H9 (cell line): ENCODE measurements at regions not wholly inside any gene's neighbourhood (a gene's known extent, or its start where the extent isn't known, plus 50 kb on each side); places are given as distances from the start of the nearest gene placed in this dataset.

Source experiments
- DNase-seq: peaks from one replicate; pipeline ENCODE4 v3.0.0-alpha.2; 2017
- H2AFZ ChIP-seq: one replicate; pipeline ENCODE4 v1.6.1; 2013; ENCODE audit warnings: mild to moderate bottlenecking, low read length, control low read depth, moderate library complexity
- H2AK5ac ChIP-seq: 2 replicates; pipeline ENCODE4 v1.6.1; 2013; ENCODE audit warnings: low read length, control low read depth, mixed read lengths; ENCODE audit not compliant: insufficient read length
- H2BK120ac ChIP-seq: one replicate; pipeline ENCODE4 v1.6.1; 2013; ENCODE audit warnings: low read depth, mild to moderate bottlenecking, low read length, control low read depth, inconsistent platforms; ENCODE audit not compliant: poor library complexity, severe bottlenecking
- H2BK12ac ChIP-seq: 2 replicates; pipeline ENCODE4 v1.6.1; 2013; ENCODE audit warnings: low read length, control low read depth, mixed read lengths, low read depth; ENCODE audit not compliant: insufficient read length
- H2BK15ac ChIP-seq: 2 replicates; pipeline ENCODE4 v1.6.1; 2013; ENCODE audit warnings: low read depth, low read length, control low read depth
- H2BK20ac ChIP-seq: one replicate; pipeline ENCODE4 v1.6.1; 2013; ENCODE audit warnings: low read depth, mild to moderate bottlenecking, low read length, control low read depth, inconsistent platforms; ENCODE audit not compliant: poor library complexity, severe bottlenecking
- H2BK5ac ChIP-seq: 2 replicates; pipeline ENCODE4 v1.6.1; 2013; ENCODE audit warnings: low read length, control low read depth, mixed read lengths; ENCODE audit not compliant: insufficient read length
- H3K14ac ChIP-seq: 2 replicates; pipeline ENCODE4 v1.6.1; 2013; ENCODE audit warnings: low read length, control low read depth; ENCODE audit not compliant: insufficient read depth
- H3K18ac ChIP-seq: 2 replicates; pipeline ENCODE4 v1.6.1; 2013; ENCODE audit warnings: low read depth, mild to moderate bottlenecking, mixed read lengths, low read length, control low read depth; ENCODE audit not compliant: insufficient read length
- H3K23ac ChIP-seq: 2 replicates; pipeline ENCODE4 v1.6.1; 2013; ENCODE audit warnings: low read length, control low read depth, mixed read lengths, low read depth; ENCODE audit not compliant: insufficient read length
- H3K23me2 ChIP-seq: 2 replicates; pipeline ENCODE4 v1.6.1; 2013; ENCODE audit warnings: low read depth, mild to moderate bottlenecking, mixed read lengths, low read length, control low read depth; ENCODE audit not compliant: insufficient read length, poor library complexity, severe bottlenecking
- H3K27ac ChIP-seq: 2 replicates; pipeline ENCODE4 v1.5.1; 2013; ENCODE audit warnings: low read length, control low read depth, mixed read lengths, low read depth; ENCODE audit not compliant: insufficient read length
- H3K27me3 ChIP-seq: 2 replicates; pipeline ENCODE4 v1.6.1; 2013; ENCODE audit warnings: low read length, control low read depth, inconsistent platforms; ENCODE audit not compliant: insufficient read depth
- H3K4ac ChIP-seq: 2 replicates; pipeline ENCODE4 v1.6.1; 2013; ENCODE audit warnings: low read depth, mild to moderate bottlenecking, control low read depth, inconsistent platforms, low read length, moderate library complexity
- H3K4me1 ChIP-seq: 2 replicates; pipeline ENCODE4 v1.6.1; 2013; ENCODE audit warnings: low read length, control low read depth, inconsistent platforms; ENCODE audit not compliant: insufficient read depth
- H3K4me2 ChIP-seq: 2 replicates; pipeline ENCODE4 v1.6.1; 2013; ENCODE audit warnings: low read length, control low read depth, mixed read lengths; ENCODE audit not compliant: insufficient read length, insufficient read depth
- H3K56ac ChIP-seq: 2 replicates; pipeline ENCODE4 v1.6.1; 2013; ENCODE audit warnings: low read depth, mild to moderate bottlenecking, mixed read lengths, low read length, control low read depth; ENCODE audit not compliant: insufficient read length
- H3K79me1 ChIP-seq: 2 replicates; pipeline ENCODE4 v1.6.1; 2013; ENCODE audit warnings: low read depth, mild to moderate bottlenecking, moderate library complexity, low read length, control low read depth, inconsistent platforms; ENCODE audit not compliant: insufficient read depth, poor library complexity, severe bottlenecking
- H3K79me2 ChIP-seq: 2 replicates; pipeline ENCODE4 v1.6.1; 2013; ENCODE audit warnings: low read length, control low read depth, inconsistent platforms; ENCODE audit not compliant: insufficient read depth
- H3K9ac ChIP-seq: 2 replicates; pipeline ENCODE4 v1.6.1; 2013; ENCODE audit warnings: low read length, control low read depth, mixed read lengths; ENCODE audit not compliant: insufficient read length; ENCODE audit errors: extremely low read depth
- H3K9me3 ChIP-seq: one replicate; pipeline ENCODE4 v1.6.1; 2013; ENCODE audit warnings: low read depth, low read length, inconsistent platforms; ENCODE audit not compliant: control insufficient read depth
- H3T11ph ChIP-seq: one replicate; pipeline ENCODE4 v1.6.1; 2013; ENCODE audit warnings: mild to moderate bottlenecking, low read length, control low read depth, inconsistent platforms
- H4K20me1 ChIP-seq: one replicate; pipeline ENCODE4 v1.6.1; 2013; ENCODE audit not compliant: control insufficient read depth, insufficient read length, insufficient read depth
- H4K5ac ChIP-seq: 2 replicates; pipeline ENCODE4 v1.6.1; 2013; ENCODE audit warnings: low read depth, mild to moderate bottlenecking, mixed read lengths, low read length, control low read depth; ENCODE audit not compliant: insufficient read length
- H4K8ac ChIP-seq: replicated peaks from 2 replicates; pipeline ENCODE4 v1.6.1; 2013; ENCODE audit warnings: low read length, control low read depth, mixed read lengths, low read depth; ENCODE audit not compliant: insufficient read length
- H4K91ac ChIP-seq: 2 replicates; pipeline ENCODE4 v1.6.1; 2013; ENCODE audit warnings: low read depth, mild to moderate bottlenecking, moderate library complexity, mixed read lengths, low read length, control low read depth; ENCODE audit not compliant: insufficient read length
- H3K27ac Mint-ChIP-seq, 3 experiments: 2 replicates in 2 of 3; 3 replicates in 1 of 3; pipeline ENCODE4 v1.8.0; 2020 to 2021; ENCODE audit warnings: mixed read lengths in 3 of 3, mild to moderate bottlenecking in 1 of 3, moderate library complexity in 1 of 3
- H3K27me3 Mint-ChIP-seq: 2 replicates; pipeline ENCODE4 v1.8.0; 2021; ENCODE audit warnings: low read depth, mild to moderate bottlenecking, moderate library complexity, mixed read lengths
- H3K36me3 Mint-ChIP-seq, 3 experiments: 2 replicates in 2 of 3; 3 replicates in 1 of 3; pipeline ENCODE4 v1.8.0; 2020 to 2021; ENCODE audit warnings: low read depth in 3 of 3, mixed read lengths in 3 of 3; ENCODE audit not compliant: insufficient read depth in 1 of 3
- H3K4me1 Mint-ChIP-seq, 2 experiments: 2 replicates each; pipeline ENCODE4 v1.8.0; 2020; ENCODE audit warnings: mixed read lengths in 2 of 2
- H3K4me3 Mint-ChIP-seq, 2 experiments: 2 replicates in 1 of 2; 3 replicates in 1 of 2; pipeline ENCODE4 v1.8.0; 2020 to 2021; ENCODE audit warnings: mild to moderate bottlenecking in 2 of 2, mixed read lengths in 2 of 2, moderate library complexity in 1 of 2
- H3K9me3 Mint-ChIP-seq, 2 experiments: 2 replicates in 1 of 2; 3 replicates in 1 of 2; pipeline ENCODE4 v1.8.0; 2020; ENCODE audit warnings: mild to moderate bottlenecking in 2 of 2, mixed read lengths in 2 of 2, moderate library complexity in 1 of 2
- CTCF ChIP-seq: fragments of 200-600 bp; sonication (generic); conservative IDR thresholded peaks from 3 replicates; pipeline ENCODE4 v1.8.0; 2021; ENCODE audit warnings: antibody characterized with exemption, mild to moderate bottlenecking
- WGBS: extraction: QIAGEN DNeasy Blood & Tissue Kit; methylation state at CpG from one replicate; pipeline ENCODE4 v1.1.7; 2013; ENCODE audit warnings: missing lambda C conversion rate, low lambda C conversion rate, mixed read lengths; ENCODE audit not compliant: insufficient read length; ENCODE audit errors: extremely low coverage; 5-methylcytosine and 5-hydroxymethylcytosine counted together

- no peaks in the 10 kb centered on the region for H3K27me3 ChIP-seq
- H3K9me3 ChIP-seq: peaks cover 7% of the 10 kb centered on the region
- no peak overlapping the region for H3K4me2 ChIP-seq
- no peaks in the 10 kb centered on the region for H3K4me1 ChIP-seq
- H3K9ac ChIP-seq: no peak overlapping the region
- Mint-ChIP-seq H3K4me3 (no peak overlapping the region), H3K36me3 (peaks cover 16 to 40% (median 21%) of the 10 kb centered on the region in 3 experiments), H3K27ac (no peak overlapping the region), H3K4me1 (peaks cover 0 to 4% of the 10 kb centered on the region in 2 experiments; a peak in 2 of 4 replicates), H3K9me3 (peaks cover 51 to 52% of the 10 kb centered on the region in 2 experiments), H3K27me3 (peaks cover 4% of the 10 kb centered on the region)
- no peak overlapping the region for H3K56ac ChIP-seq
- no peak overlapping the region for H4K5ac ChIP-seq
- H2BK5ac ChIP-seq: no peak overlapping the region
- H3K27ac ChIP-seq: no peak overlapping the region
- no CpG with 5 or more reads among the region's 3 CpGs for WGBS
- H3T11ph ChIP-seq: no peak overlapping the region
- no peak overlapping the region for H3K14ac ChIP-seq
- no peaks in the 10 kb centered on the region for H3K79me1 ChIP-seq
- no peak overlapping the region for H3K23ac ChIP-seq
- H3K4ac ChIP-seq: no peak overlapping the region
- H2BK20ac ChIP-seq: no peak overlapping the region
- no peak overlapping the region for H2AFZ ChIP-seq
- H2BK120ac ChIP-seq: no peak overlapping the region
- H2AK5ac ChIP-seq: no peak overlapping the region
- H3K18ac ChIP-seq: no peak overlapping the region
- no peak for TF ChIP-seq CTCF
- H2BK15ac ChIP-seq: no peak overlapping the region
- no peaks in the 10 kb centered on the region for H3K23me2 ChIP-seq
- no peak overlapping the region for H2BK12ac ChIP-seq
- no peaks in the 10 kb centered on the region for H4K20me1 ChIP-seq
- no peak overlapping the region for H4K91ac ChIP-seq
- no peak for DNase-seq
- no peak overlapping the region for H4K8ac ChIP-seq
- no peaks in the 10 kb centered on the region for H3K79me2 ChIP-seq
Observed at GRCh38 chr18:78890388-78890787, 89.2 kb upstream of the SALL3 start.
